Tibial artery (tissue), 4 donors: ENCODE measurements at regions not wholly inside any gene's neighbourhood (a gene's known extent, or its start where the extent isn't known, plus 50 kb on each side); places are given as distances from the start of the nearest gene placed in this dataset.

Source experiments
- DNase-seq, 2 donors: peaks; one replicate each; pipeline ENCODE4 v3.0.0-alpha.2; 2019
- H3K27ac ChIP-seq, 2 donors: fragments of 200-600 bp; sonication (generic) in 1 of 2; 1 replicate in 1 of 2; 2 replicates in 1 of 2; pipeline ENCODE4 v1.5.1; 2018 to 2019; ENCODE audit warnings: mild to moderate bottlenecking in 1 of 2
- H3K27me3 ChIP-seq, 2 donors: fragments of 200-600 bp; sonication (generic) in 1 of 2; one replicate each; pipeline versions ENCODE4 v1.5.1 to v1.6.0; 2016 to 2019
- H3K36me3 ChIP-seq, 3 donors: fragments of 200-600 bp; sonication (generic) in 2 of 3; one replicate each; pipeline ENCODE4 v1.5.1; 2016 to 2019; ENCODE audit warnings: mild to moderate bottlenecking in 2 of 3
- H3K4me1 ChIP-seq, 4 donors: fragments of 200-600 bp; sonication (generic) in 2 of 4; 1 replicate in 3 of 4; 2 replicates in 1 of 4; pipeline ENCODE4 v1.5.1; 2016 to 2019
- H3K4me3 ChIP-seq, 2 donors: fragments of 200-600 bp; sonication (generic) in 1 of 2; 1 replicate in 1 of 2; 2 replicates in 1 of 2; pipeline ENCODE4 v1.5.1; 2018 to 2019; ENCODE audit warnings: mild to moderate bottlenecking in 2 of 2
- H3K9me3 ChIP-seq, 3 donors: fragments of 200-600 bp; sonication (generic) in 1 of 3; one replicate each; pipeline ENCODE4 v1.5.1; 2016 to 2019
- intact Hi-C: fragments of 100-400 bp; cut with DNase I; formaldehyde crosslinking; loops from one replicate; pipeline ENCODE4 v1.15.0; 2023; ENCODE audit warnings: low total_unique reads
- TF ChIP-seq, protein P1 (sequence below), 2 experiments: fragments of 200-600 bp in 1 of 2; fragments of 450-650 bp in 1 of 2; IDR thresholded peaks; one replicate each; pipeline ENCODE4 v1.5.1; 2017 to 2019; ENCODE audit warnings: antibody characterized with exemption in 2 of 2, mild to moderate bottlenecking in 1 of 2, moderate library complexity in 1 of 2

DNA sequence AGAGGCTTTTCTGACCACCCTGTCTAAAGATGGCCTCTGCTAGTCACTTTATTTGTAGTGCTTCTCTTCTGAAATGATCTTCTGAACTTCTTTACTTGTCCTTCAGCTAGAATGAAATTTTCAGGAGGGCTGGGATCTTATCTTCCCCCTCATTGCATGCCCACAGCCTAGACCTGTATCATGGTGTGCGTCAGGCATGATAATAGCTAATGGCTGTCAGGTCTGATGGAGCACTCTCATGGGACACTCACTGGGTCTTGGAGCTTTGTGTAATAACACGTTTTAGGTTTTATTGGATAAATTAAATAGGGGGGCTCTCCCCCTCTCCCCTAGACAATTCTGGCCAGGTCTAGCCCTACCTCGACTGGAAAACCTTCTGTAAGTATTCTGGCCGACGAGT is 97.1 kb upstream of the NRXN3 start:
- no peaks in the 10 kb centered on the region for H3K27me3 ChIP-seq
- H3K9me3 ChIP-seq, result no peaks in the 10 kb centered on the region
- no peak overlapping the region for H3K4me3 ChIP-seq
- intact Hi-C loops, result no loop called here
- TF ChIP-seq, protein P1, sequence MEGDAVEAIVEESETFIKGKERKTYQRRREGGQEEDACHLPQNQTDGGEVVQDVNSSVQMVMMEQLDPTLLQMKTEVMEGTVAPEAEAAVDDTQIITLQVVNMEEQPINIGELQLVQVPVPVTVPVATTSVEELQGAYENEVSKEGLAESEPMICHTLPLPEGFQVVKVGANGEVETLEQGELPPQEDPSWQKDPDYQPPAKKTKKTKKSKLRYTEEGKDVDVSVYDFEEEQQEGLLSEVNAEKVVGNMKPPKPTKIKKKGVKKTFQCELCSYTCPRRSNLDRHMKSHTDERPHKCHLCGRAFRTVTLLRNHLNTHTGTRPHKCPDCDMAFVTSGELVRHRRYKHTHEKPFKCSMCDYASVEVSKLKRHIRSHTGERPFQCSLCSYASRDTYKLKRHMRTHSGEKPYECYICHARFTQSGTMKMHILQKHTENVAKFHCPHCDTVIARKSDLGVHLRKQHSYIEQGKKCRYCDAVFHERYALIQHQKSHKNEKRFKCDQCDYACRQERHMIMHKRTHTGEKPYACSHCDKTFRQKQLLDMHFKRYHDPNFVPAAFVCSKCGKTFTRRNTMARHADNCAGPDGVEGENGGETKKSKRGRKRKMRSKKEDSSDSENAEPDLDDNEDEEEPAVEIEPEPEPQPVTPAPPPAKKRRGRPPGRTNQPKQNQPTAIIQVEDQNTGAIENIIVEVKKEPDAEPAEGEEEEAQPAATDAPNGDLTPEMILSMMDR (IDR thresholded peaks at IDR 0.05), result no peak
- no peak overlapping the region for H3K27ac ChIP-seq
- DNase-seq, result no peak
- H3K4me1 ChIP-seq, result no peaks in the 10 kb centered on the region
- no peaks in the 10 kb centered on the region for H3K36me3 ChIP-seq

GRCh38 chr14:78074561-78074960 is 95.6 kb upstream of the NRXN3 start:
- Histone ChIP-seq H3K27me3 (no peaks in the 10 kb centered on the region), H3K4me1 (no peaks in the 10 kb centered on the region), H3K27ac (no peak overlapping the region), H3K36me3 (no peaks in the 10 kb centered on the region), H3K9me3 (no peaks in the 10 kb centered on the region), H3K4me3 (no peak overlapping the region)
- TF ChIP-seq, protein P1 (IDR thresholded peaks at IDR 0.05), result no peak
- DNase-seq, result no peak
- intact Hi-C loops, result no loop called here

GRCh38 chr14:78075033-78075432 is 95.1 kb upstream of the NRXN3 start:
- intact Hi-C loops, result no loop called here
- Histone ChIP-seq H3K9me3 (no peaks in the 10 kb centered on the region), H3K27me3 (no peaks in the 10 kb centered on the region)

GRCh38 chr14:78075555-78076277 is 94.5 kb upstream of the NRXN3 start:
- no peak overlapping the region for H3K4me3 ChIP-seq
- no peaks in the 10 kb centered on the region for H3K9me3 ChIP-seq
- intact Hi-C loops, result no loop called here
- H3K27ac ChIP-seq, result no peak overlapping the region
- no peaks in the 10 kb centered on the region for H3K27me3 ChIP-seq
- no peaks in the 10 kb centered on the region for H3K4me1 ChIP-seq
- no peaks in the 10 kb centered on the region for H3K36me3 ChIP-seq
- TF ChIP-seq, protein P1 (IDR thresholded peaks at IDR 0.05), result no peak
- no peak for DNase-seq

More at GRCh38 chr14:78075033-78075432, 95.1 kb upstream of the NRXN3 start:
- Histone ChIP-seq H3K27ac (no peak overlapping the region), H3K4me3 (no peak overlapping the region), H3K4me1 (no peaks in the 10 kb centered on the region), H3K36me3 (no peaks in the 10 kb centered on the region)
- TF ChIP-seq, protein P1 (IDR thresholded peaks at IDR 0.05), result no peak
- no peak for DNase-seq

- DNase-seq, result no peak
- no peak overlapping the region for H3K4me3 ChIP-seq
- no peaks in the 10 kb centered on the region for H3K27me3 ChIP-seq
These were observed 88.9 kb upstream of the NRXN3 start for GRCh38 chr14:78081245-78081644.

More at GRCh38 chr14:78081245-78081644, 88.9 kb upstream of the NRXN3 start:
- H3K36me3 ChIP-seq, result no peaks in the 10 kb centered on the region
- TF ChIP-seq, protein P1 (IDR thresholded peaks at IDR 0.05), result no peak
- H3K4me1 ChIP-seq, result no peaks in the 10 kb centered on the region
- no peak overlapping the region for H3K27ac ChIP-seq
- H3K9me3 ChIP-seq, result no peaks in the 10 kb centered on the region
- intact Hi-C loops, result no loop called here
